SH-SY5Y (cell line): ENCODE measurements at regions not wholly inside any gene's neighbourhood (a gene's known extent, or its start where the extent isn't known, plus 50 kb on each side); places are given as distances from the start of the nearest gene placed in this dataset.

Experiments
- GATA2 ChIP-seq: IDR thresholded peaks from 2 replicates; pipeline ENCODE4 v1.6.1; 2011; ENCODE audit warnings: mild to moderate bottlenecking, low read depth, low read length
- GATA3 ChIP-seq: IDR thresholded peaks from 2 replicates; pipeline ENCODE4 v1.6.1; 2011; ENCODE audit warnings: low read depth, mild to moderate bottlenecking, low read length, moderate library complexity

DNA sequence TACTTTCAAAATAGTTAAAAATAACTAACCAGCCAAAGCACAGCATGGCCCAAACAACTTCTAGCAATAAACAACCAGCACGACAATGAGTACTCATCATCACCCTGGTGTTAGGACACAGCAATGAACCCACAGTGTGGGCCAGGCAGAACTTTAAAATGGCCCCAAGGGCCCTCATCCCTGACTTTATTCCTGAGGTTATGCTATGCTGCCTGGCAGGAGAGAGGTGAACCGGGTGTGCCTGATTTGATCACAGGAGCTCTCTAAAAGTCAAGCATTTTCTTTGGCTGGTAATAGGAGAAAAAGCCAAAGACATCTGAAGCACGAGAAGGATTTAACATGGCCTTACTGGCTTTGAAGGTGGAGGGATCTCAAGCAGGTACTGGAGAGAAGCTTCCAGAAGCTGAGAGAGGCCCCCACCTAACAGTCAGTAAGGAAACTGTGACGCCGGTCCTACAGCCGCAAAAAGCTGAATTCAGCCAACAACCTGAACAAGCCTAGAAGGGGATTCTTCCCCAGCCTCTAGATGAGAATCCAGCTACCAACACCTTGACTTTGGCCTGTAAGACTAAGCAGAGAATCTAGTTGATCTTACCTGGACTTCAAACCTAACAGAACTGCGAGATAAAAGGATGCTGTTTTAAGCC lies 115.4 kb downstream of the DDX1 start:
- no peak for TF ChIP-seq GATA3
- no peak for TF ChIP-seq GATA2
